Mesenchymal stem cell (in vitro differentiated cells and primary cell): ENCODE measurements at regions not wholly inside any gene's neighbourhood (a gene's known extent, or its start where the extent isn't known, plus 50 kb on each side); places are given as distances from the start of the nearest gene placed in this dataset.

Source experiments
- DNase-seq: peaks from one replicate; pipeline ENCODE4 v3.0.0-alpha.2; 2013
- H2AFZ ChIP-seq: one replicate; pipeline ENCODE4 v1.6.1; 2013; ENCODE audit warnings: low read depth, mild to moderate bottlenecking, control low read depth, inconsistent platforms, low read length, moderate library complexity
- H2AK5ac ChIP-seq: 2 replicates; pipeline ENCODE4 v1.6.1; 2013; ENCODE audit warnings: low read length, moderate library complexity, mild to moderate bottlenecking, inconsistent platforms; ENCODE audit not compliant: severe bottlenecking
- H2BK120ac ChIP-seq: one replicate; pipeline ENCODE4 v1.6.1; 2013; ENCODE audit warnings: low read depth, mild to moderate bottlenecking, inconsistent platforms, low read length, moderate library complexity
- H2BK12ac ChIP-seq, 2 experiments: one replicate each; pipeline ENCODE4 v1.6.1; 2013; ENCODE audit warnings: inconsistent platforms in 2 of 2, low read length in 2 of 2, mild to moderate bottlenecking in 2 of 2, moderate library complexity in 2 of 2, control low read depth in 1 of 2
- H2BK15ac ChIP-seq: one replicate; pipeline ENCODE4 v1.6.1; 2013; ENCODE audit warnings: mild to moderate bottlenecking, low read depth, inconsistent platforms; ENCODE audit not compliant: poor library complexity, severe bottlenecking
- H2BK5ac ChIP-seq: 2 replicates; pipeline ENCODE4 v1.6.1; 2013; ENCODE audit warnings: low read depth, mild to moderate bottlenecking, low read length, control low read depth, inconsistent platforms; ENCODE audit not compliant: poor library complexity, severe bottlenecking
- H3K14ac ChIP-seq, 2 experiments: one replicate each; pipeline ENCODE4 v1.6.1; 2013; ENCODE audit warnings: inconsistent platforms in 2 of 2, low read length in 2 of 2, control low read depth in 1 of 2, mild to moderate bottlenecking in 1 of 2, moderate library complexity in 1 of 2
- H3K18ac ChIP-seq, 2 experiments: one replicate each; pipeline ENCODE4 v1.6.1; 2013; ENCODE audit warnings: inconsistent platforms in 2 of 2, low read length in 2 of 2, control low read depth in 1 of 2, low read depth in 1 of 2, mild to moderate bottlenecking in 1 of 2
- H3K23ac ChIP-seq, 2 experiments: one replicate each; pipeline ENCODE4 v1.6.1; 2013; ENCODE audit warnings: inconsistent platforms in 2 of 2, low read length in 2 of 2, mild to moderate bottlenecking in 2 of 2, moderate library complexity in 2 of 2, control low read depth in 1 of 2
- H3K27ac ChIP-seq: 2 replicates; pipeline ENCODE4 v1.5.1; 2013; ENCODE audit warnings: mild to moderate bottlenecking, moderate library complexity, low read length, control low read depth, inconsistent platforms; ENCODE audit not compliant: poor library complexity, severe bottlenecking
- H3K27me3 ChIP-seq, 2 experiments: 2 replicates each; pipeline versions ENCODE4 v1.6.1 to v1.7.0; 2013; ENCODE audit warnings: low read length in 2 of 2, mild to moderate bottlenecking in 2 of 2, moderate library complexity in 2 of 2, control low read depth in 1 of 2, inconsistent platforms in 1 of 2; ENCODE audit not compliant: control insufficient read depth in 1 of 2, insufficient read depth in 1 of 2
- H3K36me3 ChIP-seq, 2 experiments: 2 replicates each; pipeline versions ENCODE4 v1.6.1 to v1.7.0; 2013; ENCODE audit warnings: low read length in 2 of 2, control low read depth in 1 of 2, inconsistent platforms in 1 of 2, low read depth in 1 of 2, mild to moderate bottlenecking in 1 of 2; ENCODE audit not compliant: insufficient read depth in 2 of 2, control insufficient read depth in 1 of 2
- H3K4ac ChIP-seq, 2 experiments: one replicate each; pipeline ENCODE4 v1.6.1; 2013; ENCODE audit warnings: inconsistent platforms in 2 of 2, low read length in 2 of 2, mild to moderate bottlenecking in 2 of 2, moderate library complexity in 2 of 2, control low read depth in 1 of 2, low read depth in 1 of 2
- H3K4me1 ChIP-seq: 2 replicates; pipeline ENCODE4 v1.6.1; 2013; ENCODE audit warnings: low read depth, low read length, control low read depth; ENCODE audit not compliant: control insufficient read depth, insufficient read depth
- H3K4me2 ChIP-seq: 2 replicates; pipeline ENCODE4 v1.6.1; 2013; ENCODE audit warnings: low read length, mild to moderate bottlenecking, inconsistent platforms; ENCODE audit not compliant: poor library complexity, severe bottlenecking
- H3K4me3 ChIP-seq, 2 experiments: 2 replicates each; pipeline versions ENCODE4 v1.5.1 to v1.7.0; 2013; ENCODE audit warnings: low read length in 2 of 2, mild to moderate bottlenecking in 2 of 2, control low read depth in 1 of 2, low read depth in 1 of 2; ENCODE audit not compliant: insufficient read depth in 1 of 2
- H3K79me1 ChIP-seq: replicated peaks from 2 replicates; pipeline ENCODE4 v1.6.1; 2013; ENCODE audit warnings: mild to moderate bottlenecking, control low read depth, low read length, inconsistent platforms; ENCODE audit not compliant: poor library complexity, severe bottlenecking
- H3K9ac ChIP-seq: 2 replicates; pipeline ENCODE4 v1.7.0; 2013; ENCODE audit warnings: mild to moderate bottlenecking, low read length, moderate library complexity
- H3K9me3 ChIP-seq: 2 replicates; pipeline ENCODE4 v1.7.0; 2013; ENCODE audit warnings: mild to moderate bottlenecking, low read length; ENCODE audit not compliant: control insufficient read depth
- H4K8ac ChIP-seq: one replicate; pipeline ENCODE4 v1.6.1; 2013; ENCODE audit warnings: inconsistent platforms, mild to moderate bottlenecking, low read length, moderate library complexity
- H4K91ac ChIP-seq: one replicate; pipeline ENCODE4 v1.6.1; 2013; ENCODE audit warnings: mild to moderate bottlenecking, low read length, inconsistent platforms
- WGBS: methylation state at CpG from one replicate; pipeline ENCODE4 v1.1.7; 2013; ENCODE audit warnings: mixed read lengths; 5-methylcytosine and 5-hydroxymethylcytosine counted together

DNA sequence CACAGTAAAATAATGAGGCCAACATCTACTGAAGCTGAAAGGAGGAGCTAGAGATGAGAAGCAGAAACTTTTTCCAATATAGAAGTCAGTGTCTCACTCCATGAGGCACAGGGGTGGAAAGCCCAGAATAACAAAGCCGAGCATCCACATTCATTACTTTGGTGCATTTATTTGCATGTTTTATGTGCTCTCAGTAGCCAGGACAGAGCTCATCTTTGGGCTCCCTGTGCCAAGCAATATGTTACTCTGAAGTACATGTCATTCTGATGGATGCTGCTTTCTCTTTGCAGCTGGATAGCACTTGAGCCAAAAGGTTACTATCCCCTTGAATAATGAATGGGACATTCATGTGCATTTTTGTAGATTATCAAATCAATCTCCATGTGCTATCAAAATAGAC is 338.6 kb upstream of the SOX11 start:
- H3K4me1 ChIP-seq, result peaks cover 7% of the 10 kb centered on the region
- DNase-seq, result no peak
- no peak overlapping the region for H3K23ac ChIP-seq
- no peaks in the 10 kb centered on the region for H3K36me3 ChIP-seq
- H3K79me1 ChIP-seq, result no peaks in the 10 kb centered on the region
- H3K9me3 ChIP-seq, result no peaks in the 10 kb centered on the region
- no peak overlapping the region for H3K27ac ChIP-seq
- no peak overlapping the region for H2AFZ ChIP-seq
- H2BK5ac ChIP-seq, result no peak overlapping the region
- no peak overlapping the region for H3K4me2 ChIP-seq
- no peak overlapping the region for H3K4ac ChIP-seq
- H2BK15ac ChIP-seq, result no peak overlapping the region
- H2BK120ac ChIP-seq, result no peak overlapping the region
- no peak overlapping the region for H3K14ac ChIP-seq
- 75% methylated on average over 1 of the region's 1 CpG for WGBS
- no peak overlapping the region for H3K18ac ChIP-seq
- H3K27me3 ChIP-seq, result no peaks in the 10 kb centered on the region
- H3K9ac ChIP-seq, result no peak overlapping the region
- no peak overlapping the region for H3K4me3 ChIP-seq
- no peak overlapping the region for H4K91ac ChIP-seq
- no peak overlapping the region for H2BK12ac ChIP-seq
- no peak overlapping the region for H4K8ac ChIP-seq
- no peak overlapping the region for H2AK5ac ChIP-seq

DNA sequence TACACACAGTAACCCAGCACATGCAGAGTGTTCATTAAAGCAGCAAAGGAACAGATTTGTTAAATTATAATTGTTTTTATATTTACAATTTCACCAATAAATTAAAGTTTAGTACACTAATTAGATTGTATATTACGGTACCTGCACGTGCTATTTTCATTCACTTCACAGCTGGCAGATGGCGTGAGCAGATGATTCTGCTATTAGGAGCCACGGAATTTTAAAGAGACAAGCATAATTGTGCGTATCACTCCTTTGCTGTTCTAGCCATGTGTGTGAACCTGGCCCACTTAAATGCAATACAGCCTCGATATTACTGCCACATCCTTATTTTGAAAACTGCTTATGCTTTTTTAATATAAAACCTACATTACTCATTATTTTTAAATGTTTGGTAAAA is 332.8 kb upstream of the SOX11 start:
- no peak overlapping the region for H3K27ac ChIP-seq
- H3K4me1 ChIP-seq, result no peaks in the 10 kb centered on the region
- H4K8ac ChIP-seq, result no peak overlapping the region
- no peak overlapping the region for H3K4me3 ChIP-seq
- H2BK5ac ChIP-seq, result no peak overlapping the region
- no peaks in the 10 kb centered on the region for H3K36me3 ChIP-seq
- 84% methylated on average over 6 of the region's 6 CpGs for WGBS
- H2AFZ ChIP-seq, result no peak overlapping the region
- no peak overlapping the region for H4K91ac ChIP-seq
- no peak overlapping the region for H2BK120ac ChIP-seq
- no peak overlapping the region for H2AK5ac ChIP-seq
- no peak for DNase-seq
- H3K4ac ChIP-seq, result no peak overlapping the region
- no peak overlapping the region for H3K9ac ChIP-seq
- no peak overlapping the region for H3K4me2 ChIP-seq
- no peaks in the 10 kb centered on the region for H3K27me3 ChIP-seq
- no peaks in the 10 kb centered on the region for H3K9me3 ChIP-seq
- H3K79me1 ChIP-seq, result no peaks in the 10 kb centered on the region
- no peak overlapping the region for H3K23ac ChIP-seq
- no peak overlapping the region for H3K14ac ChIP-seq
- no peak overlapping the region for H2BK15ac ChIP-seq
- no peak overlapping the region for H3K18ac ChIP-seq
- no peak overlapping the region for H2BK12ac ChIP-seq

DNA sequence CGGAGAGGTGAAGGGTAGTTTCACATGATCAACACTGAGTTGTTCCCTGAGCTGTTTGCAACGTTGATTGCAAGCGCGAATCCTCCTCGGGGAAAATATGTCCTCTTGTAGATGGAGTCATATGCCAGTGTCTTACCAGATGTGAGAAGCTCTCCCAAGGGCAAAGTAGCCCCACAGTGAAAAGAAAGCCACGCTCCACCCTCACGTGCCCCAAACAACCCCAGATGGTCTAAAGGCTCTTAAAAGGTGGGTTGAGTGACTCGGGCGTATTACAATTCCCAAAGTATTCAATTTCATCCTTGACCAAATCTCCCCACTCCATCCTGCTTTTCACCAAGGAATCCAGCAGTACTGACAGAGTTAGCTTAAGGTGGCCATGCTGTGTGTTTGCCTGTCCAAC is 332.1 kb upstream of the SOX11 start:
- H3K9ac ChIP-seq, result no peak overlapping the region
- no peaks in the 10 kb centered on the region for H3K9me3 ChIP-seq
- no peak overlapping the region for H2BK15ac ChIP-seq
- no peak overlapping the region for H2BK5ac ChIP-seq
- no peak overlapping the region for H3K18ac ChIP-seq
- no peak overlapping the region for H2AK5ac ChIP-seq
- no peak overlapping the region for H3K14ac ChIP-seq
- no peak for DNase-seq
- H3K4me2 ChIP-seq, result no peak overlapping the region
- no peak overlapping the region for H3K4ac ChIP-seq
- H3K79me1 ChIP-seq, result no peaks in the 10 kb centered on the region
- H2BK120ac ChIP-seq, result no peak overlapping the region
- H3K27me3 ChIP-seq, result no peaks in the 10 kb centered on the region
- no peaks in the 10 kb centered on the region for H3K4me1 ChIP-seq
- H3K36me3 ChIP-seq, result no peaks in the 10 kb centered on the region
- H2BK12ac ChIP-seq, result no peak overlapping the region
- H3K4me3 ChIP-seq, result no peak overlapping the region
- no peak overlapping the region for H3K27ac ChIP-seq
- no peak overlapping the region for H4K8ac ChIP-seq
- H2AFZ ChIP-seq, result no peak overlapping the region
- H3K23ac ChIP-seq, result no peak overlapping the region
- WGBS, result 78% methylated on average over 9 of the region's 9 CpGs
- H4K91ac ChIP-seq, result no peak overlapping the region

DNA sequence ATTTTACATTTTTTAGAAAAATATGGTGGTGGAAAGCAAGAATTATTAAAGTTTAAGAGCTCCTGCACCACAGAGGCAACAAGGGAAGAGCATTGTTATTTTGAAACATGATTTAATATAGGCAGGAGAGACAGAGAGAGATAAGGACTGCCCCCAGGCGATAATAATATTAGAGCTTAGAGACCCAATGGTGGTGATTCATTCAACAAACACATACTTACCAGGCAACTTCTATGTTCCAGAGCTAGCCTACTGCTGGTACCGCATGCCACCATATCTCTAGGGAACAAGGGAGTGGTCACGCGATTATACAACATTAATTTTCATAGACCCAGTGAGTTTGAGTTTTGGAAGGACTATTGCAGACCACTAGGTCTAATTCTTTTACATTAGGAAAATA is 327.8 kb upstream of the SOX11 start:
- Histone ChIP-seq H3K4me3 (no peak overlapping the region), H3K23ac (no peak overlapping the region), H3K27me3 (no peaks in the 10 kb centered on the region), H2AFZ (no peak overlapping the region), H2BK120ac (no peak overlapping the region), H3K27ac (no peak overlapping the region), H3K36me3 (no peaks in the 10 kb centered on the region), H2AK5ac (no peak overlapping the region), H2BK5ac (no peak overlapping the region), H3K4me2 (no peak overlapping the region), H2BK12ac (no peak overlapping the region), H3K9me3 (no peaks in the 10 kb centered on the region), H3K4me1 (no peaks in the 10 kb centered on the region), H3K14ac (no peak overlapping the region), H3K4ac (no peak overlapping the region), H3K9ac (no peak overlapping the region), H4K91ac (no peak overlapping the region), H2BK15ac (no peak overlapping the region), H3K79me1 (no peaks in the 10 kb centered on the region), H4K8ac (no peak overlapping the region), H3K18ac (no peak overlapping the region)
- no peak for DNase-seq
- no CpG with 5 or more reads among the region's 4 CpGs for WGBS
